A549 (cell line): ENCODE measurements at regions not wholly inside any gene's neighbourhood (a gene's known extent, or its start where the extent isn't known, plus 50 kb on each side); places are given as distances from the start of the nearest gene placed in this dataset.
A peak's percentile ranks its signal among the peaks of the same experiment; 100 is the strongest.

Experiments
- ATAC-seq, 2 experiments: fragments of 200-7000 bp in 1 of 2; fragments of >200 bp in 1 of 2; cut with Nextera tagmentation in 1 of 2; cut with Tn5 transposase in 1 of 2; 3 replicates each; pipeline versions ENCODE4 v1.8.0 to v1.9.1; 2018 to 2020; ENCODE audit warnings: mild to moderate bottlenecking in 1 of 2, moderate library complexity in 1 of 2
- CTCF ChIA-PET: fragments of 300-600 bp; sonication (Branson Sonifier 250); formaldehyde crosslinking; extraction: SDS; loops from one replicate; lab custom pipeline; 2021; ENCODE audit warnings: antibody characterized with exemption, inconsistent platforms; lab: Yijun Ruan, JAX
- POLR2A ChIA-PET: fragments of 350-600 bp; formaldehyde crosslinking; extraction: SDS; loops from one replicate; lab custom pipeline; 2021; ENCODE audit warnings: antibody characterized with exemption, inconsistent platforms; lab: Yijun Ruan, JAX
- DNase-seq, 2 experiments: peaks; one replicate each; pipeline versions ENCODE4 v3.0.0 to v3.0.0-alpha.2; 2011 to 2016; ENCODE audit warnings: low read depth in 1 of 2, low spot score in 1 of 2
- FAIRE-seq: peaks from 2 replicates; lab custom pipeline; 2011; peaks lifted over from hg19 to GRCh38; lab: Jason Lieb, UNC
- H3K27ac ChIP-seq, 2 experiments: fragments of >200 bp; sonication (Bioruptor Twin); formaldehyde crosslinking; 3 replicates each; pipeline ENCODE4 v1.5.1; 2016 to 2017
- H3K4me1 ChIP-seq: fragments of >200 bp; sonication (Bioruptor Twin); formaldehyde crosslinking; 3 replicates; pipeline ENCODE4 v1.6.1; 2016
- H3K4me2 ChIP-seq: fragments of >200 bp; sonication (Bioruptor Twin); formaldehyde crosslinking; 3 replicates; pipeline ENCODE4 v1.6.1; 2016
- H3K4me3 ChIP-seq: fragments of >200 bp; sonication (Bioruptor Twin); formaldehyde crosslinking; 3 replicates; pipeline ENCODE4 v1.5.1; 2016
- H3K9me3 ChIP-seq: fragments of >200 bp; sonication (Bioruptor Twin); formaldehyde crosslinking; 3 replicates; pipeline ENCODE4 v1.6.1; 2016
- CBX8 ChIP-seq: fragments of 200-600 bp; sonication (generic); IDR thresholded peaks from 2 replicates; pipeline ENCODE4 v1.6.1; 2016
- CHD4 ChIP-seq: fragments of 200-600 bp; sonication (generic); IDR thresholded peaks from 2 replicates; pipeline ENCODE4 v1.6.1; 2016; ENCODE audit warnings: antibody characterized with exemption, mild to moderate bottlenecking, borderline replicate concordance
- FOSB ChIP-seq: fragments of 250-450 bp; sonication (Bioruptor Pico); IDR thresholded peaks from 2 replicates; pipeline ENCODE4 v1.5.0; 2020; ENCODE audit warnings: mild to moderate bottlenecking, moderate library complexity
- HOXA7 ChIP-seq: fragments of 250-450 bp; sonication (Bioruptor Pico); IDR thresholded peaks from 2 replicates; pipeline ENCODE4 v1.5.0; 2020; ENCODE audit warnings: mild to moderate bottlenecking, moderate library complexity
- HOXB5 ChIP-seq: fragments of 250-450 bp; sonication (Bioruptor Pico); IDR thresholded peaks from 2 replicates; pipeline ENCODE4 v1.5.0; 2020; ENCODE audit warnings: mild to moderate bottlenecking, moderate library complexity
- MAFK ChIP-seq: fragments of 450-650 bp; IDR thresholded peaks from 2 replicates; pipeline ENCODE4 v1.6.1; 2014; ENCODE audit not compliant: partially characterized antibody
- MAX ChIP-seq: IDR thresholded peaks from 2 replicates; pipeline ENCODE4 v1.6.1; 2012
- MAZ ChIP-seq: fragments of 150-350 bp; IDR thresholded peaks from 2 replicates; pipeline ENCODE4 v1.6.1; 2014; ENCODE audit warnings: antibody characterized with exemption, low read depth, low read length, borderline replicate concordance
- NPAS2 ChIP-seq: fragments of 250-450 bp; sonication (Bioruptor Pico); IDR thresholded peaks from 2 replicates; pipeline ENCODE4 v1.8.0; 2022; ENCODE audit warnings: mild to moderate bottlenecking, moderate library complexity, borderline replicate concordance
- PHF8 ChIP-seq: fragments of 200-600 bp; sonication (generic); IDR thresholded peaks from 2 replicates; pipeline ENCODE4 v1.6.1; 2016; ENCODE audit warnings: low read depth, mild to moderate bottlenecking, antibody characterized with exemption, moderate library complexity, borderline replicate concordance
- POLR2A ChIP-seq: IDR thresholded peaks from 2 replicates; pipeline ENCODE4 v1.6.1; 2012; ENCODE audit warnings: mild to moderate bottlenecking, low read length
- POLR2AphosphoS2 ChIP-seq: conservative IDR thresholded peaks from 2 replicates; pipeline ENCODE4 v1.6.1; 2012; ENCODE audit warnings: low read length, improper control_type of control experiment, inconsistent platforms
- RAD21 ChIP-seq, 2 experiments: fragments of >200 bp in 1 of 2; sonication (Bioruptor Twin) in 1 of 2; formaldehyde crosslinking in 1 of 2; IDR thresholded peaks in 1 of 2; conservative IDR thresholded peaks in 1 of 2; 2 replicates in 1 of 2; 3 replicates in 1 of 2; pipeline ENCODE4 v1.6.1; 2012 to 2018; ENCODE audit warnings: inconsistent platforms in 1 of 2
- SMC3 ChIP-seq: fragments of >200 bp; sonication (Bioruptor Twin); formaldehyde crosslinking; IDR thresholded peaks from 3 replicates; pipeline ENCODE4 v1.6.1; 2018; ENCODE audit warnings: inconsistent platforms
- TFCP2L1 ChIP-seq: fragments of 250-450 bp; sonication (Bioruptor Pico); IDR thresholded peaks from 2 replicates; pipeline ENCODE4 v1.5.0; 2021; ENCODE audit warnings: mild to moderate bottlenecking
- WGBS: methylation state at CpG from one replicate; pipeline ENCODE4 v1.1.6; 2017; ENCODE audit errors: missing lambda C conversion rate; 5-methylcytosine and 5-hydroxymethylcytosine counted together
- TF ChIP-seq, protein P1 (sequence below): fragments of >200 bp; sonication (Bioruptor Twin); formaldehyde crosslinking; IDR thresholded peaks from 3 replicates; pipeline ENCODE4 v1.6.1; 2016
- TF ChIP-seq, protein P2 (sequence below): fragments of 450-650 bp; IDR thresholded peaks from 2 replicates; pipeline ENCODE4 v1.6.1; 2014; ENCODE audit warnings: antibody characterized with exemption

DNA sequence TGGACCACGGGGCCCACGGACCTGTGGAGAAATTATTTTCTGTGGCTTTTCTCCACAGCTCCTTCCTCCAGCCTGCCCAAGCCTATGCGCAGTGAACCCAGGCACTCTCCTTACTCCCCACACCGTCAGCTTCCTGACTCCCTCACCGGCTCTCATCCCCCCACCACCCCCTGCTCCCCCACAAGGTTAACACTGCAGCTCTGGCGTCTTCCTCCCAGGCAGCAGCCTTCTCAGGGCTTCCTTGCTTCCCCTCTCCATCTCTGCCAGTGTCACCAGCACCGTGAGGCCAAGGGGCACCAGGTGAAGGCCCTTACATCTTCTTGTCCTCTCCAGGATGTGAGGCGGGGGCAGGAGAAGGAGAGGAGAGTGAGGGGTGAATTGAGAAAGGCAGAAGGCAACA is 168.3 kb upstream of the TLE3 start:
- ATAC-seq (no peak), DNase-seq (no peak), FAIRE-seq (no peak)
- H3K9me3 ChIP-seq: no peaks in the 10 kb centered on the region
- CTCF ChIA-PET: interaction anchor here (0.6 to 1.7 kb wide), 5 partner anchors 14 to 790 kb away, joined by 3 to 4 read pairs (median 3); no protein-coding TSS in a partner anchor
- H3K27ac ChIP-seq: peak overlapping the region in 1 of 2 experiments; percentile 8; a peak in 1 of 6 replicates
- 84% methylated on average over 7 of the region's 8 CpGs for WGBS
- peaks cover 30% of the 10 kb centered on the region for H3K4me1 ChIP-seq
- no peak overlapping the region for H3K4me3 ChIP-seq
- POLR2A ChIA-PET: no interaction called here
- TF ChIP-seq CBX8 (no peak), POLR2AphosphoS2 (no peak), MAFK (no peak), MAX (no peak)
- TF ChIP-seq, all 56 proteins: peak for 0
- no peak overlapping the region for H3K4me2 ChIP-seq

GRCh38 chr15:70265466-70265978 is 167.8 kb upstream of the TLE3 start:
- Histone ChIP-seq H3K4me1 (peaks cover 26% of the 10 kb centered on the region), H3K4me3 (no peak overlapping the region), H3K4me2 (no peak overlapping the region), H3K27ac (no peak overlapping the region; a peak in 1 of 6 replicates), H3K9me3 (no peaks in the 10 kb centered on the region)
- DNase-seq: no peak
- WGBS: 83% methylated on average over 9 of the region's 9 CpGs
- CTCF ChIA-PET: interaction anchor here (1.0 to 1.7 kb wide), 3 partner anchors 14 to 790 kb away, joined by 3 to 4 read pairs (median 3); no protein-coding TSS in a partner anchor
- no peak for FAIRE-seq
- POLR2A ChIA-PET: no interaction called here
- peak in 1 of 2 experiments; percentile 24; a peak in 2 of 6 replicates for ATAC-seq
- TF ChIP-seq RAD21 (conservative IDR thresholded peaks at IDR 0.05 in 1 of 2, IDR thresholded peaks at IDR 0.05 in 1 of 2) (peak; percentile 24; a peak in 2 of 5 replicates), HOXA7 (CRISPR knock-in tag) (no peak), CHD4 (no peak), SMC3 (peak; percentile 26; the same call in 1 of the 3 replicates)

DNA sequence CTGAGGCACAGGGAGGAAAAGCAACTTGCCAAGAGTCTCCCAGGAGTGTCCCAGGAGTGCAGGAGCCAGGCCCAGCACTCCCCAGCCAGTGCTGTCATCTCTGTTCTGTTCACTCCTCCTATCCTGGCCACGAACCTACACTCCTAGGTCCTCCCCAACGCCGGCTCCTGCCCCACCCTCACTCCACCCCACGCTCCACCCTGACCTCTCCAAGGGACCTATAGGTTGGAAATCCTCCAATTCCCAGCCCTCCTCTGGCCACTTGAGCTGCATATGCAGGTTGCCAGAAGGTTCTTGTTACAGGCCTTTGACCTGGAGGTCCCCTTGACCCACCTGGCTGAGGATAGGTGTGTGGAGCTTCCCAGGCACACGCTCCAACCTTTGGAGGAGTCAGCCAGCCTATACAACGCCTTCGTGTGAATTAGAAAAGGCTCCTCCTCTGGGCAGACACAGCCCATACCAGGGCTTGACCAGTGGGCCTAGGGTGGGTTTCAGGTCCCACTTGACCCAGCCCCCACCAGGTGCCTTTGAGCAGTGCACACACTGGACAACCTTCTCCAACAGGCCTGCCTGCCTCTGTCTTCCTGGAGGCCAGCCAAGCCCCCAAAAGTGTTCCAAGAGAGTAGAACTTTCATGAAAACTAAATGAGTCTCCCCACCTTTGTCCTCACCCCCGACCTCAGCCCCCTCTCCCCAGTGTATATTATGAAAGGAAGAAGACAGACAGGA is 167.2 kb upstream of the TLE3 start:
- Histone ChIP-seq H3K4me2 (no peak overlapping the region), H3K4me3 (no peak overlapping the region), H3K27ac (peak overlapping the region in 1 of 2 experiments; percentile 2; a peak in 1 of 6 replicates), H3K4me1 (peaks cover 20% of the 10 kb centered on the region), H3K9me3 (no peaks in the 10 kb centered on the region)
- ChIA-PET POLR2A (no interaction called here), CTCF (interaction anchor here (1.2 kb wide), 1 partner anchor 13 kb away, joined by 3 read pairs; no protein-coding TSS in a partner anchor)
- TF ChIP-seq MAZ (no peak), TFCP2L1 (no peak), NPAS2 (CRISPR knock-in tag) (no peak), MAX (no peak), PHF8 (no peak), RAD21 (conservative IDR thresholded peaks at IDR 0.05 in 1 of 2, IDR thresholded peaks at IDR 0.05 in 1 of 2) (no peak)
- TF ChIP-seq, protein P1, sequence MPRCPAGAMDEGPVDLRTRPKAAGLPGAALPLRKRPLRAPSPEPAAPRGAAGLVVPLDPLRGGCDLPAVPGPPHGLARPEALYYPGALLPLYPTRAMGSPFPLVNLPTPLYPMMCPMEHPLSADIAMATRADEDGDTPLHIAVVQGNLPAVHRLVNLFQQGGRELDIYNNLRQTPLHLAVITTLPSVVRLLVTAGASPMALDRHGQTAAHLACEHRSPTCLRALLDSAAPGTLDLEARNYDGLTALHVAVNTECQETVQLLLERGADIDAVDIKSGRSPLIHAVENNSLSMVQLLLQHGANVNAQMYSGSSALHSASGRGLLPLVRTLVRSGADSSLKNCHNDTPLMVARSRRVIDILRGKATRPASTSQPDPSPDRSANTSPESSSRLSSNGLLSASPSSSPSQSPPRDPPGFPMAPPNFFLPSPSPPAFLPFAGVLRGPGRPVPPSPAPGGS: no peak
- FAIRE-seq: no peak
- 65% methylated on average over 8 of the region's 8 CpGs for WGBS
- DNase-seq: no peak
- no peak for ATAC-seq

GRCh38 chr15:70264014-70264582 is 166.4 kb upstream of the TLE3 start:
- no peak for TF ChIP-seq POLR2A
- TF ChIP-seq, protein P2, sequence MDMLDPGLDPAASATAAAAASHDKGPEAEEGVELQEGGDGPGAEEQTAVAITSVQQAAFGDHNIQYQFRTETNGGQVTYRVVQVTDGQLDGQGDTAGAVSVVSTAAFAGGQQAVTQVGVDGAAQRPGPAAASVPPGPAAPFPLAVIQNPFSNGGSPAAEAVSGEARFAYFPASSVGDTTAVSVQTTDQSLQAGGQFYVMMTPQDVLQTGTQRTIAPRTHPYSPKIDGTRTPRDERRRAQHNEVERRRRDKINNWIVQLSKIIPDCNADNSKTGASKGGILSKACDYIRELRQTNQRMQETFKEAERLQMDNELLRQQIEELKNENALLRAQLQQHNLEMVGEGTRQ: no peak
- no peak for TF ChIP-seq HOXB5 (CRISPR knock-in tag)
- TF ChIP-seq POLR2AphosphoS2: no peak
- no peak for TF ChIP-seq FOSB (CRISPR knock-in tag)
- H3K27ac ChIP-seq: peak overlapping the region in 1 of 2 experiments; percentile 5; a peak in 1 of 6 replicates
- CTCF ChIA-PET: interaction anchor here (0.7 kb wide), 1 partner anchor 142 kb away, joined by 3 read pairs; no protein-coding TSS in a partner anchor
- 68% methylated on average over 14 of the region's 15 CpGs for WGBS
- no peak overlapping the region for H3K4me3 ChIP-seq
- ATAC-seq (no peak), FAIRE-seq (no peak), DNase-seq (no peak)
- peaks cover 12% of the 10 kb centered on the region; the same call in 2 of the 3 replicates for H3K4me1 ChIP-seq
- H3K9me3 ChIP-seq: no peaks in the 10 kb centered on the region
- POLR2A ChIA-PET: no interaction called here
- H3K4me2 ChIP-seq: no peak overlapping the region
